Astrocyte (in vitro differentiated cells and primary cell): ENCODE measurements at regions not wholly inside any gene's neighbourhood (a gene's known extent, or its start where the extent isn't known, plus 50 kb on each side); places are given as distances from the start of the nearest gene placed in this dataset.

ENCODE experiments used
- DNase-seq: peaks from one replicate; pipeline ENCODE4 v3.0.0-alpha.2; 2010; ENCODE audit warnings: low read depth
- FAIRE-seq: peaks from 2 replicates; lab custom pipeline; 2011; peaks lifted over from hg19 to GRCh38; lab: Jason Lieb, UNC
- H2AFZ ChIP-seq: 2 replicates; pipeline ENCODE4 v1.6.0; 2012; ENCODE audit warnings: low read depth, low read length, inconsistent platforms
- H3K27ac ChIP-seq: 2 replicates; pipeline ENCODE4 v1.5.1; 2011; ENCODE audit warnings: low read depth, low read length, inconsistent platforms
- H3K27me3 ChIP-seq: 2 replicates; pipeline ENCODE4 v1.6.0; 2011; ENCODE audit warnings: low read length, inconsistent platforms; ENCODE audit not compliant: insufficient read depth
- H3K36me3 ChIP-seq: 2 replicates; pipeline ENCODE4 v1.5.1; 2011; ENCODE audit warnings: low read length, inconsistent platforms; ENCODE audit not compliant: insufficient read depth
- H3K4me1 ChIP-seq: 2 replicates; pipeline ENCODE4 v1.5.1; 2011; ENCODE audit warnings: low read length, inconsistent platforms; ENCODE audit not compliant: insufficient read depth
- H3K4me2 ChIP-seq: 2 replicates; pipeline ENCODE4 v1.6.0; 2012; ENCODE audit warnings: low read length, inconsistent platforms
- H3K4me3 ChIP-seq: 2 replicates; pipeline ENCODE4 v1.5.1; 2011; ENCODE audit warnings: low read depth, mild to moderate bottlenecking, low read length, inconsistent platforms; ENCODE audit not compliant: insufficient read depth
- H3K79me2 ChIP-seq: 2 replicates; pipeline ENCODE4 v1.6.0; 2012; ENCODE audit warnings: mild to moderate bottlenecking, low read length, inconsistent platforms; ENCODE audit not compliant: insufficient read depth
- H3K9ac ChIP-seq: 2 replicates; pipeline ENCODE4 v1.6.0; 2012; ENCODE audit warnings: mild to moderate bottlenecking, low read length, inconsistent platforms
- H3K9me3 ChIP-seq: 2 replicates; pipeline ENCODE4 v1.5.1; 2012; ENCODE audit warnings: low read depth, mild to moderate bottlenecking, low read length, inconsistent platforms; ENCODE audit not compliant: insufficient read depth
- H4K20me1 ChIP-seq: 2 replicates; pipeline ENCODE4 v1.6.0; 2012; ENCODE audit warnings: low read length, inconsistent platforms; ENCODE audit not compliant: insufficient read depth
- H3K27ac Mint-ChIP-seq: one replicate; pipeline ENCODE4 v1.8.0; 2021; ENCODE audit warnings: mild to moderate bottlenecking, mixed read lengths; ENCODE audit not compliant: unreplicated experiment
- H3K27me3 Mint-ChIP-seq: one replicate; pipeline ENCODE4 v1.8.0; 2021; ENCODE audit warnings: low read depth, mixed read lengths; ENCODE audit not compliant: unreplicated experiment
- H3K36me3 Mint-ChIP-seq: one replicate; pipeline ENCODE4 v1.8.0; 2021; ENCODE audit warnings: low read depth, mixed read lengths; ENCODE audit not compliant: unreplicated experiment
- H3K4me1 Mint-ChIP-seq: one replicate; pipeline ENCODE4 v1.8.0; 2021; ENCODE audit warnings: low read depth, mixed read lengths; ENCODE audit not compliant: unreplicated experiment
- H3K4me3 Mint-ChIP-seq: one replicate; pipeline ENCODE4 v1.8.0; 2021; ENCODE audit warnings: mild to moderate bottlenecking, moderate library complexity, mixed read lengths; ENCODE audit not compliant: unreplicated experiment
- H3K9me3 Mint-ChIP-seq: one replicate; pipeline ENCODE4 v1.8.0; 2021; ENCODE audit warnings: mild to moderate bottlenecking, mixed read lengths; ENCODE audit not compliant: unreplicated experiment
- EZH2 ChIP-seq: IDR thresholded peaks from 2 replicates; pipeline ENCODE4 v1.6.1; 2012; ENCODE audit warnings: mild to moderate bottlenecking, low read length, inconsistent platforms; ENCODE audit not compliant: insufficient read depth
- TF ChIP-seq, protein P1 (sequence below): IDR thresholded peaks from 2 replicates; pipeline ENCODE4 v1.5.1; 2011; ENCODE audit warnings: low read depth, mild to moderate bottlenecking, inconsistent platforms, low read length, moderate library complexity; ENCODE audit not compliant: insufficient read depth

DNA sequence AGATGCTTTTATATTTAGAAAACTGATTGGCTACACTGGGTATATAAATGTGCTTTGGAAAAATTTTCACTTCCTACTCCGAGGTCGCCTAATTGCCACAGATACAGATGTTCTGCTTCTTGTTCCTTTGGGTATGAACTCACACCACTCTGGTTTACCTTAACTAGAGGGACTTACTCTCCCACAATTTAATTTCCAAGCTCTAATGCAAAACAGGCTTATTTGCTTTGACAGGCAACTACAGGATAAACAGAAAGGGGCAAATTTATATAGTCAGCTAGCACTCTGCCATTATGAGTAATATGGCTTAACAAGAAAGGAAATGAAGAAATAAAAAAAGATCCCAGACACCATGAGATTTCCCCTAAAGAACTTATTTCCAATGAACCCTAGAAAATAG is 156.9 kb upstream of the ZFP64 start:
- DNase-seq (no peak), FAIRE-seq (no peak)
- H3K27me3 Mint-ChIP-seq, result peaks cover 11% of the 10 kb centered on the region
- H3K4me3 Mint-ChIP-seq, result no peak overlapping the region
- Histone ChIP-seq H3K9ac (no peak overlapping the region), H3K36me3 (no peaks in the 10 kb centered on the region), H3K27ac (no peak overlapping the region), H3K9me3 (no peaks in the 10 kb centered on the region), H3K79me2 (no peaks in the 10 kb centered on the region), H4K20me1 (no peaks in the 10 kb centered on the region), H2AFZ (no peak overlapping the region), H3K4me3 (no peak overlapping the region), H3K27me3 (no peaks in the 10 kb centered on the region), H3K4me2 (no peak overlapping the region), H3K4me1 (no peaks in the 10 kb centered on the region)
- H3K36me3 Mint-ChIP-seq, result no peaks in the 10 kb centered on the region
- H3K9me3 Mint-ChIP-seq, result no peaks in the 10 kb centered on the region
- no peak overlapping the region for H3K27ac Mint-ChIP-seq
- no peaks in the 10 kb centered on the region for H3K4me1 Mint-ChIP-seq
- TF ChIP-seq, protein P1, sequence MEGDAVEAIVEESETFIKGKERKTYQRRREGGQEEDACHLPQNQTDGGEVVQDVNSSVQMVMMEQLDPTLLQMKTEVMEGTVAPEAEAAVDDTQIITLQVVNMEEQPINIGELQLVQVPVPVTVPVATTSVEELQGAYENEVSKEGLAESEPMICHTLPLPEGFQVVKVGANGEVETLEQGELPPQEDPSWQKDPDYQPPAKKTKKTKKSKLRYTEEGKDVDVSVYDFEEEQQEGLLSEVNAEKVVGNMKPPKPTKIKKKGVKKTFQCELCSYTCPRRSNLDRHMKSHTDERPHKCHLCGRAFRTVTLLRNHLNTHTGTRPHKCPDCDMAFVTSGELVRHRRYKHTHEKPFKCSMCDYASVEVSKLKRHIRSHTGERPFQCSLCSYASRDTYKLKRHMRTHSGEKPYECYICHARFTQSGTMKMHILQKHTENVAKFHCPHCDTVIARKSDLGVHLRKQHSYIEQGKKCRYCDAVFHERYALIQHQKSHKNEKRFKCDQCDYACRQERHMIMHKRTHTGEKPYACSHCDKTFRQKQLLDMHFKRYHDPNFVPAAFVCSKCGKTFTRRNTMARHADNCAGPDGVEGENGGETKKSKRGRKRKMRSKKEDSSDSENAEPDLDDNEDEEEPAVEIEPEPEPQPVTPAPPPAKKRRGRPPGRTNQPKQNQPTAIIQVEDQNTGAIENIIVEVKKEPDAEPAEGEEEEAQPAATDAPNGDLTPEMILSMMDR, result no peak
- TF ChIP-seq EZH2, result no peak

DNA sequence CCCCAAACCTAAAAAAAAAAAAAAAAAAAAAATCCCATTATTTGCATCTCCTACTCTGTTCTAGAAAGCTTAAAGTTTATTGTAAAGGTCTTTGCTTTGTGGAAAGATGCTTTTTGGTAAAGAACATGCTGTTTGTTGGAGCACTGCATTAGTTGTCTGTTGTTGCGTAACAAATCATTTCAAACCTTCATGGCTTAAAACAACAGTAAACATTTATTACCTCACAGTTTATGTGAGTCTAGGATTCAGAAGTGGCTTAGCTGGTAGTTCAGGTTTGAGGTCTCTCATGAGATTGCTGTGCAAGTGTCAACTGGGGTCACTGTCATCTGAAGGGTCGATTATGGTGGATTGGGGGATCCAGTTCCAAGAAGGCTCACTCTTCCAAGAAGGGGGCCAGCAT is 155.2 kb upstream of the ZFP64 start:
- Mint-ChIP-seq H3K4me3 (no peak overlapping the region), H3K9me3 (no peaks in the 10 kb centered on the region), H3K27ac (no peak overlapping the region), H3K36me3 (no peaks in the 10 kb centered on the region), H3K4me1 (no peaks in the 10 kb centered on the region), H3K27me3 (peaks cover 13% of the 10 kb centered on the region)
- Histone ChIP-seq H3K4me3 (no peak overlapping the region), H3K79me2 (no peaks in the 10 kb centered on the region), H2AFZ (no peak overlapping the region), H3K9me3 (no peaks in the 10 kb centered on the region), H4K20me1 (no peaks in the 10 kb centered on the region), H3K4me1 (no peaks in the 10 kb centered on the region), H3K27ac (no peak overlapping the region), H3K4me2 (no peak overlapping the region), H3K27me3 (no peaks in the 10 kb centered on the region), H3K36me3 (no peaks in the 10 kb centered on the region), H3K9ac (no peak overlapping the region)
- TF ChIP-seq, protein P1, result no peak
- no peak for TF ChIP-seq EZH2
- FAIRE-seq, result no peak
- no peak for DNase-seq

DNA sequence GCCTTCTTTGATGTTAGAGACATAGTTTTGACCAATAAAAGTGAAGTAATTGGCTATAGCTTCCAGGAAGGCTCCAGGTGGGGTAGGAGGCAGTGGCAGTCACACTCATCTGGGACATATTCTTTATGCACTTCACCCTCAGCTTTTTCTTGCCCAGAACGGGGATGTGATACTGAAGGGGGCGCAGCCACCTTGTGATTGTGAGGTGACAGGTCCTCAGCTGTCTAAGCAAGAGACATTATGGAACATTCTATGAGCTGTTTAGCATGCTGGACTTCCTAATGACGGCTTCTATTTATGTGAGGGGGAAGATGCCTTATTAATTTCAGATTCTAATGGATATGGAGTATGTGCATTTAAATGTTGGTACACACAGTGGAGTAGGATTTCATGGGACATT is 151.3 kb upstream of the ZFP64 start:
- Histone ChIP-seq H3K9ac (no peak overlapping the region), H3K4me2 (no peak overlapping the region), H3K27ac (no peak overlapping the region), H3K9me3 (no peaks in the 10 kb centered on the region), H3K4me3 (no peak overlapping the region), H4K20me1 (no peaks in the 10 kb centered on the region), H3K36me3 (no peaks in the 10 kb centered on the region), H3K4me1 (no peaks in the 10 kb centered on the region), H3K79me2 (no peaks in the 10 kb centered on the region), H3K27me3 (no peaks in the 10 kb centered on the region), H2AFZ (no peak overlapping the region)
- Mint-ChIP-seq H3K4me3 (no peak overlapping the region), H3K27me3 (peaks cover 10% of the 10 kb centered on the region), H3K36me3 (no peaks in the 10 kb centered on the region), H3K27ac (no peak overlapping the region), H3K9me3 (peaks cover 2% of the 10 kb centered on the region), H3K4me1 (no peaks in the 10 kb centered on the region)
- TF ChIP-seq EZH2, result no peak
- TF ChIP-seq, protein P1, result no peak
- FAIRE-seq, result no peak
- no peak for DNase-seq
